ENCODE measurements at regions not wholly inside any gene's neighbourhood (a gene's known extent, or its start where the extent isn't known, plus 50 kb on each side); places are given as distances from the start of the nearest gene placed in this dataset.
"Not testable (repeated sequence)": the region's sequence is repeated elsewhere in the genome, so short reads cannot be mapped to it uniquely, and the experiment has no call there.

GRCh38 chr14:30275604-30276003, 283.4 kb upstream of the G2E3 start:
- DNase-seq = no peak
- in situ Hi-C loops (cut with HindIII; ENCODE audit: low pct_ligation_motif_present, low pct_unique_long_range_greater_than_20kb, low sequenced_read_pairs) = no loop called here

GRCh38 chr14:30277268-30277667, 281.7 kb upstream of the G2E3 start:
- in situ Hi-C loops (cut with HindIII; ENCODE audit: low pct_ligation_motif_present, low pct_unique_long_range_greater_than_20kb, low sequenced_read_pairs) = no loop called here
- DNase-seq = no peak

GRCh38 chr14:30278856-30279255, 280.1 kb upstream of the G2E3 start:
- DNase-seq; in situ Hi-C loops (cut with HindIII; ENCODE audit: low pct_ligation_motif_present, low pct_unique_long_range_greater_than_20kb, low sequenced_read_pairs): not testable (repeated sequence)

- in situ Hi-C loops (cut with HindIII; ENCODE audit: low pct_ligation_motif_present, low pct_unique_long_range_greater_than_20kb, low sequenced_read_pairs) = no loop called here
- DNase-seq = peak; percentile 57
Observed at GRCh38 chr14:30283822-30284446, 275.0 kb upstream of the G2E3 start.

GRCh38 chr14:30284808-30285207, 274.1 kb upstream of the G2E3 start:
- no peak for DNase-seq
- in situ Hi-C loops (cut with HindIII; ENCODE audit: low pct_ligation_motif_present, low pct_unique_long_range_greater_than_20kb, low sequenced_read_pairs) = no loop called here

- DNase-seq = no peak
- in situ Hi-C loops (cut with HindIII; ENCODE audit: low pct_ligation_motif_present, low pct_unique_long_range_greater_than_20kb, low sequenced_read_pairs) = no loop called here
Observed at GRCh38 chr14:30287579-30288445, 271.1 kb upstream of the G2E3 start.

- in situ Hi-C loops (cut with HindIII; ENCODE audit: low pct_ligation_motif_present, low pct_unique_long_range_greater_than_20kb, low sequenced_read_pairs) = no loop called here
- peak; percentile 12 for DNase-seq
Observed at GRCh38 chr14:30290001-30290400, 269.0 kb upstream of the G2E3 start.

GRCh38 chr14:30291216-30291615, 267.7 kb upstream of the G2E3 start:
- peak; percentile 82 for DNase-seq
- in situ Hi-C loops (cut with HindIII; ENCODE audit: low pct_ligation_motif_present, low pct_unique_long_range_greater_than_20kb, low sequenced_read_pairs) = no loop called here

GRCh38 chr14:30292541-30292940, 266.4 kb upstream of the G2E3 start:
- in situ Hi-C loops (cut with HindIII; ENCODE audit: low pct_ligation_motif_present, low pct_unique_long_range_greater_than_20kb, low sequenced_read_pairs) = no loop called here
- no peak for DNase-seq

GRCh38 chr14:30295980-30296379, 263.0 kb upstream of the G2E3 start:
- no peak for DNase-seq

GRCh38 chr14:30296931-30297405, 262.0 kb upstream of the G2E3 start:
- DNase-seq = no peak
- in situ Hi-C loops (cut with HindIII; ENCODE audit: low pct_ligation_motif_present, low pct_unique_long_range_greater_than_20kb, low sequenced_read_pairs) = no loop called here

More at GRCh38 chr14:30295980-30296379, 263.0 kb upstream of the G2E3 start:
- in situ Hi-C loops (cut with HindIII; ENCODE audit: low pct_ligation_motif_present, low pct_unique_long_range_greater_than_20kb, low sequenced_read_pairs) = no loop called here

- in situ Hi-C loops (cut with HindIII; ENCODE audit: low pct_ligation_motif_present, low pct_unique_long_range_greater_than_20kb, low sequenced_read_pairs) = no loop called here
- no peak for DNase-seq
Observed at GRCh38 chr14:30297876-30298795, 260.8 kb upstream of the G2E3 start.

- in situ Hi-C loops (cut with HindIII; ENCODE audit: low pct_ligation_motif_present, low pct_unique_long_range_greater_than_20kb, low sequenced_read_pairs) = no loop called here
- no peak for DNase-seq
Observed at GRCh38 chr14:30299915-30300314, 259.0 kb upstream of the G2E3 start.

GRCh38 chr14:30303350-30303749, 255.6 kb upstream of the G2E3 start:
- in situ Hi-C loops (cut with HindIII; ENCODE audit: low pct_ligation_motif_present, low pct_unique_long_range_greater_than_20kb, low sequenced_read_pairs) = no loop called here

GRCh38 chr14:30305346-30305745, 253.6 kb upstream of the G2E3 start:
- DNase-seq = no peak
- in situ Hi-C loops (cut with HindIII; ENCODE audit: low pct_ligation_motif_present, low pct_unique_long_range_greater_than_20kb, low sequenced_read_pairs) = no loop called here

More at GRCh38 chr14:30303350-30303749, 255.6 kb upstream of the G2E3 start:
- no peak for DNase-seq

- in situ Hi-C loops (cut with HindIII; ENCODE audit: low pct_ligation_motif_present, low pct_unique_long_range_greater_than_20kb, low sequenced_read_pairs) = no loop called here
- no peak for DNase-seq
Observed at GRCh38 chr14:30309405-30309804, 249.6 kb upstream of the G2E3 start.

GRCh38 chr14:30312214-30312613, 246.7 kb upstream of the G2E3 start:
- in situ Hi-C loops (cut with HindIII; ENCODE audit: low pct_ligation_motif_present, low pct_unique_long_range_greater_than_20kb, low sequenced_read_pairs) = no loop called here
- no peak for DNase-seq

- in situ Hi-C loops (cut with HindIII; ENCODE audit: low pct_ligation_motif_present, low pct_unique_long_range_greater_than_20kb, low sequenced_read_pairs) = no loop called here
- no peak for DNase-seq
Observed at GRCh38 chr14:30317729-30318128, 241.2 kb upstream of the G2E3 start.

- in situ Hi-C loops (cut with HindIII; ENCODE audit: low pct_ligation_motif_present, low pct_unique_long_range_greater_than_20kb, low sequenced_read_pairs) = no loop called here
Observed at GRCh38 chr14:30322819-30323218, 236.1 kb upstream of the G2E3 start.

More at GRCh38 chr14:30322819-30323218, 236.1 kb upstream of the G2E3 start:
- DNase-seq = no peak
